ENCODE measurements at regions not wholly inside any gene's neighbourhood (a gene's known extent, or its start where the extent isn't known, plus 50 kb on each side); places are given as distances from the start of the nearest gene placed in this dataset.

GRCh38 chr3:161586556-161587235, 90.1 kb downstream of the OTOL1 start:
- no peak for TF ChIP-seq CTCF (IDR thresholded peaks at IDR 0.05; ENCODE audit: insufficient read depth in 1 of 2, low read depth in 1 of 2, low read length in 1 of 2, severe bottlenecking in 1 of 2, unreplicated experiment in 1 of 2)
- H3K27me3 Mint-ChIP-seq (ENCODE audit: insufficient read depth, unreplicated experiment): peaks cover 3% of the 10 kb centered on the region
- Histone ChIP-seq H3K9me3 (no peaks in the 10 kb centered on the region), H3K36me3 (ENCODE audit: control insufficient read depth, insufficient read depth, low read length) (no peaks in the 10 kb centered on the region), H3K4me3 (ENCODE audit: low read depth, low read length) (no peak overlapping the region), H3K27me3 (replicated peaks; ENCODE audit: control insufficient read depth, insufficient read depth, low read length) (no peaks in the 10 kb centered on the region), H3K4me1 (no peaks in the 10 kb centered on the region)
- no peaks in the 10 kb centered on the region for H3K9me3 Mint-ChIP-seq (ENCODE audit: unreplicated experiment)
- H3K27ac Mint-ChIP-seq (ENCODE audit: unreplicated experiment): no peak overlapping the region
- CTCF ChIA-PET: no interaction called here
- no TSS peak for BruUV-seq (replicated peaks)
- no peak for DNase-seq
- intact Hi-C loops (cut with micrococcal nuclease; ENCODE audit: unreplicated experiment): no loop called here
- H3K36me3 Mint-ChIP-seq (ENCODE audit: insufficient read depth, unreplicated experiment): no peaks in the 10 kb centered on the region
- POLR2A ChIA-PET: no interaction called here
- no peak overlapping the region for H3K4me3 Mint-ChIP-seq (ENCODE audit: unreplicated experiment)
- H3K4me1 Mint-ChIP-seq (ENCODE audit: low read depth, unreplicated experiment): no peaks in the 10 kb centered on the region

- Histone ChIP-seq H3K9me3 (no peaks in the 10 kb centered on the region), H3K4me1 (no peaks in the 10 kb centered on the region), H3K27me3 (replicated peaks; ENCODE audit: control insufficient read depth, insufficient read depth, low read length) (no peaks in the 10 kb centered on the region), H3K36me3 (ENCODE audit: control insufficient read depth, insufficient read depth, low read length) (no peaks in the 10 kb centered on the region), H3K4me3 (ENCODE audit: low read depth, low read length) (no peak overlapping the region)
- Mint-ChIP-seq H3K4me1 (ENCODE audit: low read depth, unreplicated experiment) (no peaks in the 10 kb centered on the region), H3K27ac (ENCODE audit: unreplicated experiment) (no peak overlapping the region), H3K4me3 (ENCODE audit: unreplicated experiment) (no peak overlapping the region), H3K27me3 (ENCODE audit: insufficient read depth, unreplicated experiment) (peaks cover 2% of the 10 kb centered on the region), H3K9me3 (ENCODE audit: unreplicated experiment) (no peaks in the 10 kb centered on the region), H3K36me3 (ENCODE audit: insufficient read depth, unreplicated experiment) (no peaks in the 10 kb centered on the region)
- BruUV-seq (replicated peaks): no TSS peak
- DNase-seq: no peak
- ChIA-PET POLR2A (no interaction called here), CTCF (no interaction called here)
- intact Hi-C loops (cut with micrococcal nuclease; ENCODE audit: unreplicated experiment): no loop called here
- TF ChIP-seq CTCF (IDR thresholded peaks at IDR 0.05; ENCODE audit: insufficient read depth in 1 of 2, low read depth in 1 of 2, low read length in 1 of 2, severe bottlenecking in 1 of 2, unreplicated experiment in 1 of 2): no peak
Observed at GRCh38 chr3:161598639-161599038, 102.0 kb downstream of the OTOL1 start.

- DNase-seq: no peak
- H3K4me1 Mint-ChIP-seq (ENCODE audit: low read depth, unreplicated experiment): no peaks in the 10 kb centered on the region
- no peak overlapping the region for H3K27ac Mint-ChIP-seq (ENCODE audit: unreplicated experiment)
- ChIA-PET POLR2A (no interaction called here), CTCF (no interaction called here)
- BruUV-seq (replicated peaks): no TSS peak
- H3K27me3 Mint-ChIP-seq (ENCODE audit: insufficient read depth, unreplicated experiment): peaks cover 2% of the 10 kb centered on the region
- Histone ChIP-seq H3K36me3 (ENCODE audit: control insufficient read depth, insufficient read depth, low read length) (no peaks in the 10 kb centered on the region), H3K4me1 (no peaks in the 10 kb centered on the region), H3K4me3 (ENCODE audit: low read depth, low read length) (no peak overlapping the region), H3K9me3 (no peaks in the 10 kb centered on the region), H3K27me3 (replicated peaks; ENCODE audit: control insufficient read depth, insufficient read depth, low read length) (no peaks in the 10 kb centered on the region)
- H3K4me3 Mint-ChIP-seq (ENCODE audit: unreplicated experiment): no peak overlapping the region
- no peak for TF ChIP-seq CTCF (IDR thresholded peaks at IDR 0.05; ENCODE audit: insufficient read depth in 1 of 2, low read depth in 1 of 2, low read length in 1 of 2, severe bottlenecking in 1 of 2, unreplicated experiment in 1 of 2)
- intact Hi-C loops (cut with micrococcal nuclease; ENCODE audit: unreplicated experiment): no loop called here
- H3K9me3 Mint-ChIP-seq (ENCODE audit: unreplicated experiment): no peaks in the 10 kb centered on the region
- H3K36me3 Mint-ChIP-seq (ENCODE audit: insufficient read depth, unreplicated experiment): no peaks in the 10 kb centered on the region
Observed at GRCh38 chr3:161599697-161600096, 103.1 kb downstream of the OTOL1 start.
